ENCODE measurements at regions not wholly inside any gene's neighbourhood (a gene's known extent, or its start where the extent isn't known, plus 50 kb on each side); places are given as distances from the start of the nearest gene placed in this dataset.

- TF ChIP-seq CTCF (IDR thresholded peaks at IDR 0.05; ENCODE audit: extremely low read depth, low read depth, low read length), result no peak
- Histone ChIP-seq H3K27me3 (ENCODE audit: insufficient read depth, low read length) (no peaks in the 10 kb centered on the region), H3K36me3 (ENCODE audit: insufficient read depth, low read length) (no peaks in the 10 kb centered on the region), H3K9me3 (ENCODE audit: low read depth, low read length) (no peaks in the 10 kb centered on the region), H3K4me2 (ENCODE audit: insufficient read depth, low read length) (peak overlapping the region; percentile 55), H3K4me3 (ENCODE audit: insufficient read depth, low read length) (no peak overlapping the region), H4K20me1 (ENCODE audit: insufficient read depth, low read length) (no peaks in the 10 kb centered on the region), H3K27ac (ENCODE audit: low read depth, low read length) (peak overlapping the region; percentile 75), H3K79me2 (ENCODE audit: insufficient read depth, low read length) (no peaks in the 10 kb centered on the region), H3K4me1 (ENCODE audit: insufficient read depth, low read length) (peaks cover 23% of the 10 kb centered on the region), H2AFZ (ENCODE audit: low read length) (no peak overlapping the region)
- peak; percentile 86 for DNase-seq (ENCODE audit: insufficient read length, low spot score, missing footprints)
Measured at GRCh38 chr2:12120281-12121150, 374.1 kb downstream of the LPIN1 start.

- H3K27me3 ChIP-seq (ENCODE audit: insufficient read depth, low read length), result peaks cover 4% of the 10 kb centered on the region
- no peak overlapping the region for H3K4me3 ChIP-seq (ENCODE audit: insufficient read depth, low read length)
- H2AFZ ChIP-seq (ENCODE audit: low read length), result no peak overlapping the region
- peaks cover 3% of the 10 kb centered on the region for H3K9me3 ChIP-seq (ENCODE audit: low read depth, low read length)
- H3K36me3 ChIP-seq (ENCODE audit: insufficient read depth, low read length), result no peaks in the 10 kb centered on the region
- no peak for DNase-seq (ENCODE audit: insufficient read length, low spot score, missing footprints)
- H4K20me1 ChIP-seq (ENCODE audit: insufficient read depth, low read length), result no peaks in the 10 kb centered on the region
- no peak for TF ChIP-seq CTCF (IDR thresholded peaks at IDR 0.05; ENCODE audit: extremely low read depth, low read depth, low read length)
- peaks cover 17% of the 10 kb centered on the region for H3K4me1 ChIP-seq (ENCODE audit: insufficient read depth, low read length)
- no peak overlapping the region for H3K4me2 ChIP-seq (ENCODE audit: insufficient read depth, low read length)
- H3K79me2 ChIP-seq (ENCODE audit: insufficient read depth, low read length), result no peaks in the 10 kb centered on the region
- H3K27ac ChIP-seq (ENCODE audit: low read depth, low read length), result no peak overlapping the region
Measured at GRCh38 chr2:12124790-12125189, 378.4 kb downstream of the LPIN1 start.

GRCh38 chr2:12126318-12126717 lies 379.9 kb downstream of the LPIN1 start:
- no peak overlapping the region for H3K4me3 ChIP-seq (ENCODE audit: insufficient read depth, low read length)
- peaks cover 1% of the 10 kb centered on the region for H3K4me1 ChIP-seq (ENCODE audit: insufficient read depth, low read length)
- H3K4me2 ChIP-seq (ENCODE audit: insufficient read depth, low read length), result no peak overlapping the region
- H4K20me1 ChIP-seq (ENCODE audit: insufficient read depth, low read length), result no peaks in the 10 kb centered on the region
- TF ChIP-seq CTCF (IDR thresholded peaks at IDR 0.05; ENCODE audit: extremely low read depth, low read depth, low read length), result no peak
- H3K36me3 ChIP-seq (ENCODE audit: insufficient read depth, low read length), result no peaks in the 10 kb centered on the region
- H3K9me3 ChIP-seq (ENCODE audit: low read depth, low read length), result peaks cover 3% of the 10 kb centered on the region
- DNase-seq (ENCODE audit: insufficient read length, low spot score, missing footprints), result no peak
- peaks cover 4% of the 10 kb centered on the region for H3K27me3 ChIP-seq (ENCODE audit: insufficient read depth, low read length)
- H3K27ac ChIP-seq (ENCODE audit: low read depth, low read length), result no peak overlapping the region
- no peaks in the 10 kb centered on the region for H3K79me2 ChIP-seq (ENCODE audit: insufficient read depth, low read length)
- no peak overlapping the region for H2AFZ ChIP-seq (ENCODE audit: low read length)

- no peak overlapping the region for H3K4me3 ChIP-seq (ENCODE audit: insufficient read depth, low read length)
Measured at GRCh38 chr2:12127638-12128037, 381.2 kb downstream of the LPIN1 start.

More at GRCh38 chr2:12127638-12128037, 381.2 kb downstream of the LPIN1 start:
- no peak overlapping the region for H2AFZ ChIP-seq (ENCODE audit: low read length)
- no peaks in the 10 kb centered on the region for H4K20me1 ChIP-seq (ENCODE audit: insufficient read depth, low read length)
- peaks cover 8% of the 10 kb centered on the region for H3K4me1 ChIP-seq (ENCODE audit: insufficient read depth, low read length)
- no peak overlapping the region for H3K4me2 ChIP-seq (ENCODE audit: insufficient read depth, low read length)
- H3K27ac ChIP-seq (ENCODE audit: low read depth, low read length), result no peak overlapping the region
- no peak for TF ChIP-seq CTCF (IDR thresholded peaks at IDR 0.05; ENCODE audit: extremely low read depth, low read depth, low read length)
- H3K9me3 ChIP-seq (ENCODE audit: low read depth, low read length), result peaks cover 3% of the 10 kb centered on the region
- H3K36me3 ChIP-seq (ENCODE audit: insufficient read depth, low read length), result no peaks in the 10 kb centered on the region
- peaks cover 4% of the 10 kb centered on the region for H3K27me3 ChIP-seq (ENCODE audit: insufficient read depth, low read length)
- DNase-seq (ENCODE audit: insufficient read length, low spot score, missing footprints), result no peak
- no peaks in the 10 kb centered on the region for H3K79me2 ChIP-seq (ENCODE audit: insufficient read depth, low read length)
